ENCODE measurements at regions not wholly inside any gene's neighbourhood (a gene's known extent, or its start where the extent isn't known, plus 50 kb on each side); places are given as distances from the start of the nearest gene placed in this dataset.

DNA sequence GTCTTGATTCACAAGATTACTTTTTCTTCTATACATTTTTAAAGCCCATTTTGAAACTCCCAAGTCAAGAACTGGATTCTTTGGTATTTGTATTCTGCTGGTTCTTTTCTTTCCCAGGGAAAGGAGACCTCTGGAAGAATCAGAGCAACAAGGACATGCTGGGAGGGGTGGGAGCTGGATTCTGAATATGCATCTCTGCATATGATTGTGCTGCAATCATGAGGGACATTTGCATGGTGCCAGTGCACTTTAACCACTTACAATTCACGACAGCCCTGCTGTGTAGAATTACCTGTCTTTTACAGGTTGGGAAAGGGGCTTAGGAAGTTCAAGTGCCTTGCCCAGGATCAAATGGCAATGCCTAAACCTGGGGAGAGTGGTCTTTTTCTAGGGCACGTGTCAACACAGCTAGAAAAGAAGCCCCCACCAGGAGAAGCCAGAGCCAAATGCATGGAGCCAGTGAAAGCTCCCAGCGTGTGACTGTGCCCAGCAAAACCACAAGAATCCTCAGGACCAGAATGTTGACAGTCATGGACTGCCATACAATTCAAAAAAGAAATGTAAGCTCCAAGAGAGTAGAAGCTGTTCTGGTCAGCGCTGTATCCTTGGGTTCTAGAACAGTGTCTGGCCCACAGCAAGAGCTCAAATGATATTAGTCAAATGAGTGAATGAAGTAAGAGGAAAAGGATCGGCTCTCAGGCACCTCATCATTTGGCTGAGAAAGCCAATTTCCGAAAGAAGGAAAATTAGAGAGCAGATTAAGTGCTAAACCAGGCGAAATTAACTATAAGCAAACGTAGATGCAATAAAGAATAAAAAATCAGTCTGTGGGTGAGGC, 84.5 kb upstream of the MEF2A start:
- TF ChIP-seq, protein P1, sequence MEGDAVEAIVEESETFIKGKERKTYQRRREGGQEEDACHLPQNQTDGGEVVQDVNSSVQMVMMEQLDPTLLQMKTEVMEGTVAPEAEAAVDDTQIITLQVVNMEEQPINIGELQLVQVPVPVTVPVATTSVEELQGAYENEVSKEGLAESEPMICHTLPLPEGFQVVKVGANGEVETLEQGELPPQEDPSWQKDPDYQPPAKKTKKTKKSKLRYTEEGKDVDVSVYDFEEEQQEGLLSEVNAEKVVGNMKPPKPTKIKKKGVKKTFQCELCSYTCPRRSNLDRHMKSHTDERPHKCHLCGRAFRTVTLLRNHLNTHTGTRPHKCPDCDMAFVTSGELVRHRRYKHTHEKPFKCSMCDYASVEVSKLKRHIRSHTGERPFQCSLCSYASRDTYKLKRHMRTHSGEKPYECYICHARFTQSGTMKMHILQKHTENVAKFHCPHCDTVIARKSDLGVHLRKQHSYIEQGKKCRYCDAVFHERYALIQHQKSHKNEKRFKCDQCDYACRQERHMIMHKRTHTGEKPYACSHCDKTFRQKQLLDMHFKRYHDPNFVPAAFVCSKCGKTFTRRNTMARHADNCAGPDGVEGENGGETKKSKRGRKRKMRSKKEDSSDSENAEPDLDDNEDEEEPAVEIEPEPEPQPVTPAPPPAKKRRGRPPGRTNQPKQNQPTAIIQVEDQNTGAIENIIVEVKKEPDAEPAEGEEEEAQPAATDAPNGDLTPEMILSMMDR (IDR thresholded peaks at IDR 0.05): no peak
- TF ChIP-seq POLR2A (IDR thresholded peaks at IDR 0.05): no peak
